ENCODE measurements at regions not wholly inside any gene's neighbourhood (a gene's known extent, or its start where the extent isn't known, plus 50 kb on each side); places are given as distances from the start of the nearest gene placed in this dataset.

DNA sequence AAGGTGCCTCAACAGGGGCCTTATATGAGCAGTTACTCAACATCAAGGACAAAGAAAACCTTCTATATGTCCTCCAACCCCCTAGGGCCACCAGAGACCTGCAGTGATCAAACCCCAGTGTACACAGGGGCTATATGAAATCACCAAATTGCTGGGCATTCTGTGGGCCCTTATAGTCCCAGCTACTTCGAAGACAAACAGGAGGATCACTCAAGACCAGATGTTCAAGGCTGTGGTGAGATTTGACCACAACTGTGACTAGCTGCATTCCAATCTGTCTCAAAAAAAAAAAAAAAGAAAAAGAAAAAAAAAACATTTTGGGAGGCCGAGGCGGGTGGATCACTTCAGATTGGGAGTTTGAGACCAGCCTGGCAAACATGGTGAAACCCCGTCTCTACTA lies 51.0 kb upstream of the PRB2 start:
- Histone ChIP-seq H3K4me3 (ENCODE audit: low read length) (no peak overlapping the region), H3K36me3 (ENCODE audit: control insufficient read depth, insufficient read depth, low read length) (no peaks in the 10 kb centered on the region), H3K9me3 (ENCODE audit: control insufficient read depth, insufficient read depth, low read length) (no peaks in the 10 kb centered on the region), H3K27me3 (ENCODE audit: control insufficient read depth, insufficient read depth, low read length) (no peaks in the 10 kb centered on the region; the same call in 1 of the 2 replicates), H3K4me1 (ENCODE audit: control insufficient read depth, insufficient read depth, low read length) (no peaks in the 10 kb centered on the region), H3K27ac (ENCODE audit: low read length) (no peak overlapping the region)
- DNase-seq (ENCODE audit: low read depth, low spot score): no peak
- no CpG with 5 or more reads among the region's 4 CpGs for WGBS (ENCODE audit: insufficient coverage, insufficient read length)

DNA sequence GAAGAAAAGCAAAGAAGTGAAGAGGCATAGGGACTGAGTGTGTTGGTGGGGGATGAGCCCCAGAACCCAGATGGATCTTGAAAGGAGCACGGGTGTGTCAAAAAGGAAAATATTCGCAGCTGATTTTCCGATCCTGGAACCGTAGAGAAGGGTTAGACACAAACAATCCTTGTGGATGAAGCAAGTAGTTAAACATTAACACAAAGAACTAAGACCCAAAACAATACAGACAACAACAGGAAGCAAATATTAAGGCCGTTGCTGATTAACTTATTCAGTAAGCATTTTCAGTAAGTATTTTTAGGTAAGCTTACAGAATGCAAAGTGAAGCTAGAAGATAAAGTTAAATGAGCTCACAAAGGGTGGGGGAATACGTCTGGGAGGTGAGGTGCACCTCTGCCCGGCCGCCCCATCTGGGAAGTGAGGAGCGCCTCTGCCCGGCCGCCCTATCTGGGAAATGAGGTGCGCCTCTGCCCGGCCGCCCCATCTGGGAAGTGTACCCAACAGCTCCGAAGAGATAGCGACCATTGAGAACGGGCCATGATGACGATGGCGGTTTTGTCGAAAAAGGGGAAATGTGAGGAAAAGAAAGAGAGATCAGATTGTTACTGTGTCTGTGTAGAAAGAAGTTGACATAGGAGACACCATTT lies 62.8 kb upstream of the PRB2 start:
- Histone ChIP-seq H3K4me3 (ENCODE audit: low read length) (no peak overlapping the region), H3K9me3 (ENCODE audit: control insufficient read depth, insufficient read depth, low read length) (no peaks in the 10 kb centered on the region), H3K4me1 (ENCODE audit: control insufficient read depth, insufficient read depth, low read length) (0 out of 2 replicates have a peak, but pooled peaks cover 2% of the 10 kb centered on the region), H3K36me3 (ENCODE audit: control insufficient read depth, insufficient read depth, low read length) (no peaks in the 10 kb centered on the region), H3K27ac (ENCODE audit: low read length) (no peak overlapping the region), H3K27me3 (ENCODE audit: control insufficient read depth, insufficient read depth, low read length) (no peaks in the 10 kb centered on the region)
- no CpG with 5 or more reads among the region's 20 CpGs for WGBS (ENCODE audit: insufficient coverage, insufficient read length)
- no peak for DNase-seq (ENCODE audit: low read depth, low spot score)

DNA sequence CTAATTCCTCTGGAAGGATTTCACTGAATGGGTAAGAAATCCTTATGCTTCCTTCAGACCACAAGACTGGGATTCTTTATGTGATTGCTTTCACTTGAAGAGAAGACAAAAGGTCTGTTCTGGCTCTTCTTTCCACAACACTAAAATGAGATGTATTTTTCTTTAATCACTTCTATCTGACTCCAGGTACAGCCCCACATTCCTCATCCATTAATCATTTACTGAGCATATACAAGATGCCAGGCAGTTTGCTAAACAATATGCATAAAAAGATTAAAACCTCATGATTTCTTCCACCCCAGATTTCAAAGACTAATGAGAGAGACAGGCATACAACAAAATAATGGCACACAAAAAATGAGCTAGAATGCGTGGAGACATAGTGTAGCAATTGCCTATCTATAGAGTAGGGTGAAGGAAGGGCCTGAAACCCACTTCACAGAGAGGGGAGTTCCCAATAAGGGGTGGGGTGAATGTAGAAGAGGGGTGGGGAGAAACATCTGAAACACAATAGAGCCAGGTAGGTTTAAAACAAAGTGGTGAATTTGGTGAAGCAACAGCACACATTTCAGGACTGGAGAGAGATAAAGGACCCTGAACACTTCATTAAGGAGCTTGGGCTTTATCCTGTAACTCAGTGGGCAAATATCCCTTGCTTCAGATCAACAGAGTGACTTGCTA lies 65.1 kb upstream of the PRB2 start:
- H3K4me3 ChIP-seq (ENCODE audit: low read length): no peak overlapping the region
- no peaks in the 10 kb centered on the region for H3K36me3 ChIP-seq (ENCODE audit: control insufficient read depth, insufficient read depth, low read length)
- no CpG with 5 or more reads among the region's 1 CpG for WGBS (ENCODE audit: insufficient coverage, insufficient read length)
- no peaks in the 10 kb centered on the region for H3K9me3 ChIP-seq (ENCODE audit: control insufficient read depth, insufficient read depth, low read length)
- no peaks in the 10 kb centered on the region for H3K27me3 ChIP-seq (ENCODE audit: control insufficient read depth, insufficient read depth, low read length)
- H3K4me1 ChIP-seq (ENCODE audit: control insufficient read depth, insufficient read depth, low read length): 0 out of 2 replicates have a peak, but pooled peaks cover 2% of the 10 kb centered on the region
- no peak overlapping the region for H3K27ac ChIP-seq (ENCODE audit: low read length)
- no peak for DNase-seq (ENCODE audit: low read depth, low spot score)

DNA sequence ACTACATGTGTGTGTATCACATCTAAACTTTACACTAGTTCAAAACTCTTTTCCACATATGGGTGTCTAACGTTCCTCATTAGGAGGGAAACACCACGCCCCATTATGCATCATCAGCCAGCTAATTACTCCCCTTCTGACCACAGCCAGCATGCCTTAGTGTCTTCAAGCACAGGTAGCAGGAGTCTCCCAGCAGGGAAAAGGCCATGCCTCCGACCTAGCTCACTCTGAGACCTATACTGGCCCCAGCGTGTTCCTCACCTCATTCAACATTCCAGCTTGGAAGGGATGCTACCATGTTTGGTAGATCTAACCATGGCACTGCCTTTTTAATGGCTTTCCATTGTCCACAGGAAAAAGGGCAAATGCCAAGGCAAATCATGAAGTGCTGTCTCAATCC lies 66.1 kb upstream of the PRB2 start:
- H3K4me1 ChIP-seq (ENCODE audit: control insufficient read depth, insufficient read depth, low read length): 0 out of 2 replicates have a peak, but pooled peaks cover 2% of the 10 kb centered on the region
- H3K4me3 ChIP-seq (ENCODE audit: low read length): no peak overlapping the region
- no CpG with 5 or more reads among the region's 4 CpGs for WGBS (ENCODE audit: insufficient coverage, insufficient read length)
- DNase-seq (ENCODE audit: low read depth, low spot score): no peak
- no peaks in the 10 kb centered on the region for H3K36me3 ChIP-seq (ENCODE audit: control insufficient read depth, insufficient read depth, low read length)
- H3K27ac ChIP-seq (ENCODE audit: low read length): no peak overlapping the region
- no peaks in the 10 kb centered on the region for H3K27me3 ChIP-seq (ENCODE audit: control insufficient read depth, insufficient read depth, low read length)
- H3K9me3 ChIP-seq (ENCODE audit: control insufficient read depth, insufficient read depth, low read length): no peaks in the 10 kb centered on the region

DNA sequence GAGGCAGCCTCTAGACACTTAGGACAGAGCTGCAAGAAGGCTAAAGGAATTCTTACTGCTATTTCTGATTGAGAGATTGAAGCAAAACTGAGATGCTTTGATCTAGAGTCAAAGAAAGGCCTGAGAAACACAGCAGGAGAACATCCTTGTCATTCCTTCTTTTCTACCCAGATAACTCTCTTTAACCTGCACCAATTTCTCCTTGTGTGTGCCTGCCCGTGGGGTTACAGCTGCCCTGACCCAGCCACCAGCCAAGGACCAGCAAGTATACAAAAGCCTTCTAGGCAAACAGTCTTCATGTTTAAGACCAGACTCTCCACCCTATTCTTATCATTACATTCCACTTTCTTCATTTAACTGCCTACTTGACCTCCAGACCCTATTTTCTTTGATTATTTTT lies 81.7 kb upstream of the PRB2 start:
- DNase-seq (ENCODE audit: low read depth, low spot score): no peak
- Histone ChIP-seq H3K27me3 (ENCODE audit: control insufficient read depth, insufficient read depth, low read length) (no peaks in the 10 kb centered on the region), H3K4me3 (ENCODE audit: low read length) (no peak overlapping the region), H3K9me3 (ENCODE audit: control insufficient read depth, insufficient read depth, low read length) (no peaks in the 10 kb centered on the region), H3K36me3 (ENCODE audit: control insufficient read depth, insufficient read depth, low read length) (no peaks in the 10 kb centered on the region), H3K27ac (ENCODE audit: low read length) (no peak overlapping the region), H3K4me1 (ENCODE audit: control insufficient read depth, insufficient read depth, low read length) (no peaks in the 10 kb centered on the region)
- WGBS (ENCODE audit: insufficient coverage, insufficient read length): no CpG with 5 or more reads among the region's 1 CpG

DNA sequence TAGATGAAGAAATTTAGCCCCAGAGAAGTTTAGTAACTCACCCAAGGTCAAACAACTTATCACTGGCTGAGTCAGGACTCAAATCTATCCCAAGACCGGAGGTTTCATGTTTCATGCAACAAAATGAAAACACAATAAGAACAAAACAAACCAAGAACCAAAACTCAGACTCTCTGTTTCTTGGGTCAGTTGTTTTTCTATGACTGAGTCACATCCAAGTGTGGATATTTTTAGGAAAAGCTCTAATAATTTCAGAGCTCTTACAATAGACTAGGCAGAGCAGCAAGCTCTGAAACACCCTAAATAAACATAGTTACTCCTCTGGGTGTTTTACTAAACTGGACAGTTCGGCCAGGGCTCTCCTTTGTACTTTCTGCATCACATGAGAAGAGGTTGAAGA lies 87.6 kb upstream of the PRB2 start:
- DNase-seq (ENCODE audit: low read depth, low spot score): no peak
- H3K27me3 ChIP-seq (ENCODE audit: control insufficient read depth, insufficient read depth, low read length): no peaks in the 10 kb centered on the region
- no peak overlapping the region for H3K4me3 ChIP-seq (ENCODE audit: low read length)
- H3K27ac ChIP-seq (ENCODE audit: low read length): no peak overlapping the region
- no peaks in the 10 kb centered on the region; the same call in 1 of the 2 replicates for H3K4me1 ChIP-seq (ENCODE audit: control insufficient read depth, insufficient read depth, low read length)
- no peaks in the 10 kb centered on the region for H3K9me3 ChIP-seq (ENCODE audit: control insufficient read depth, insufficient read depth, low read length)
- no CpG with 5 or more reads among the region's 2 CpGs for WGBS (ENCODE audit: insufficient coverage, insufficient read length)
- H3K36me3 ChIP-seq (ENCODE audit: control insufficient read depth, insufficient read depth, low read length): no peaks in the 10 kb centered on the region

DNA sequence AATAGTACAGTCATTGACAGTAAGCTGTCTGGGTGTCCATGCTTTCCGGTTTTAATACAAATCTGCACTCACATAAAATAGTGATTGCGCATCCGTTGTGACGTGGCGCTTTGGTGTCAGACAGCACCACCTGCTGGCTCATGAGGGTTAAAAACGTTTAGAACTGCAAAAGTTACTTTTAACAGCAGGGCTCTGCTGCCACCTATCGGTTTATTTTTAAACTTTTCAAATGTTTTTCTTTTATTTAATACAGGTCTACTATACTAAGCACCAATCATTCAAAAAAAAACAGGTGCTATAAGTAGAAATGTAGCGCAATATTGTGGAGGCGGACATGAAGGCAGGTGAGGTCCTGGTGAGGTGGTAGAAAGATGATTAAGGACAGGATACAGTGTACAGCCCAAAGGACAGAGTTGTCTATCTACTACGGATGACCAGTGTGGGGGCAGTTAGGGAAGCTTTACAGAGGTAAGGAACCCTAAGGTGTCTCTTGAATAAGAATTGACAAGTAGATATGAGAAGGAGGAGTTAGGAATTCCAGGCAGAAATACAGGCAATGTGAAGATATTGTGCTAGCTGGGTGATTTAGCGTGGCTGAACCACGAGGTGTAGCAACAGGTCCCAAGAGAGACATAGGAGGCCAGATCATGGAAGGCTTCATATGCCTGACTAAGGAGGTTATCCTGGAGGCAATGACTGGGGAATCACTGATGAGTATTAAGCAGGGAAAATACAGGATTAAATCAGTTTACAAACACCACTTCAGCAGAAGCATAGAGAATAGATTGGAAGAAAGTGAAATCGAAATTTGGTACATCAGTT lies 91.5 kb upstream of the PRB2 start:
- no peaks in the 10 kb centered on the region for H3K9me3 ChIP-seq (ENCODE audit: control insufficient read depth, insufficient read depth, low read length)
- WGBS (ENCODE audit: insufficient coverage, insufficient read length): no CpG with 5 or more reads among the region's 13 CpGs
- H3K27me3 ChIP-seq (ENCODE audit: control insufficient read depth, insufficient read depth, low read length): no peaks in the 10 kb centered on the region
- no peaks in the 10 kb centered on the region for H3K36me3 ChIP-seq (ENCODE audit: control insufficient read depth, insufficient read depth, low read length)
- no peak overlapping the region for H3K27ac ChIP-seq (ENCODE audit: low read length)
- peak; percentile 58 for DNase-seq (ENCODE audit: low read depth, low spot score)
- H3K4me1 ChIP-seq (ENCODE audit: control insufficient read depth, insufficient read depth, low read length): no peaks in the 10 kb centered on the region; the same call in 1 of the 2 replicates
- H3K4me3 ChIP-seq (ENCODE audit: low read length): no peak overlapping the region

DNA sequence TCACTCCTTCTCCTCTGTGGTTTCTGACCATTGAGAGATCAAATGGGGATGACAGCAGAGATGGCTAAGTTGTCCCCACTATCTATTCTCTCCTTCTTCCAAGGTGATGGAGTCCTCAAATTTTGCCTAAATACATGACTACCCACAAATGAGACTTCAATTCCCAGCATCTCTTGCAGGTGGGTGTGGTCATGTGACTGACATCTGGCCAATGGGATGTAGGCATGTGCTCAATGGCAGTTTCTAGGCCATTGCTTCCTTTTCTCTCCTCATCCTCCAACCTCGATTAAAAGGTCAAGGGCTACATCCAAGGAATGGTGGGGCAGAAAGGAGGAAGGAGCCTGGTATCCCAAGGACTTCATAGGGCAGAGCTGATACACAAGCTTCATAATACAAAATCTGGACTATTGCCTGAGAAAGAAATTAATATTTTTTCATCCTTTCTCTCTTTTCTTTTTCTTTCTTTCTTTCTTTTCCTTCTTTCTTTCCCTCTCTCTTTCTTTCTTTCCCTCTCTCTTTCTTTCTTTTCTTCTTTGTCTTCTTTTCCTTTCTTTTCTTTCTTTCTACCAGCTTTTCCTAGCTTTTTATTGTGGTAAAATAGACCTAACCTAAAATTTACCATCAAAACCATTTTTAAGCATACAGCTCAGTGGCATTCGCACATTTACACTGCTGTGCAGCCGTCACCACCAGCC lies 100.9 kb upstream of the PRB2 start:
- DNase-seq (ENCODE audit: low read depth, low spot score): no peak
- H3K27me3 ChIP-seq (ENCODE audit: control insufficient read depth, insufficient read depth, low read length): peaks cover 3% of the 10 kb centered on the region; the same call in 1 of the 2 replicates
- H3K9me3 ChIP-seq (ENCODE audit: control insufficient read depth, insufficient read depth, low read length): no peaks in the 10 kb centered on the region
- H3K27ac ChIP-seq (ENCODE audit: low read length): no peak overlapping the region
- no CpG with 5 or more reads among the region's 3 CpGs for WGBS (ENCODE audit: insufficient coverage, insufficient read length)
- H3K4me3 ChIP-seq (ENCODE audit: low read length): no peak overlapping the region
- H3K4me1 ChIP-seq (ENCODE audit: control insufficient read depth, insufficient read depth, low read length): peaks cover 4% of the 10 kb centered on the region
- no peaks in the 10 kb centered on the region for H3K36me3 ChIP-seq (ENCODE audit: control insufficient read depth, insufficient read depth, low read length)

DNA sequence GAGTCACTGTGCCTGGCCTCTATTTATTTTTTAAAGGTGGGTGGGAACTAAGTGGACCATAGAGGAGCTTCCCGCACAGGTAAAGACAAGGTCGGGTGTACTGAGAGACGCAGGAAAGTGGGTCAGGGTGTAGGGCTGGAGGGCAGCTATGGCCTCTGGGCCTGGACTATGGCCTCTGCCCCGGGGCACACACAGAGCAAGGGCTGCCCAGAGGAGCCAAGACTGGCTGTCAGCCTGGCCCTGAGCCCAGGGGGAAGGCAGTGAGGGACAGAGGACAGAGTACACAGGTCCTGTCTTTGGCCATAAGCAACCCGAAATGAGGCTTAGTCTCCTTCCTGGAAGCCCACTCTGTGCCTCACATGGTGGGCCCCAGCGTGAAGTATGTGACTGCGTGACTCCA lies 102.1 kb upstream of the PRB2 start:
- no peak overlapping the region for H3K4me3 ChIP-seq (ENCODE audit: low read length)
- peaks cover 3% of the 10 kb centered on the region; the same call in 1 of the 2 replicates for H3K27me3 ChIP-seq (ENCODE audit: control insufficient read depth, insufficient read depth, low read length)
- H3K9me3 ChIP-seq (ENCODE audit: control insufficient read depth, insufficient read depth, low read length): no peaks in the 10 kb centered on the region
- no peak overlapping the region for H3K27ac ChIP-seq (ENCODE audit: low read length)
- no peaks in the 10 kb centered on the region for H3K36me3 ChIP-seq (ENCODE audit: control insufficient read depth, insufficient read depth, low read length)
- peaks cover 4% of the 10 kb centered on the region for H3K4me1 ChIP-seq (ENCODE audit: control insufficient read depth, insufficient read depth, low read length)
- WGBS (ENCODE audit: insufficient coverage, insufficient read length): no CpG with 5 or more reads among the region's 7 CpGs
- no peak for DNase-seq (ENCODE audit: low read depth, low spot score)

DNA sequence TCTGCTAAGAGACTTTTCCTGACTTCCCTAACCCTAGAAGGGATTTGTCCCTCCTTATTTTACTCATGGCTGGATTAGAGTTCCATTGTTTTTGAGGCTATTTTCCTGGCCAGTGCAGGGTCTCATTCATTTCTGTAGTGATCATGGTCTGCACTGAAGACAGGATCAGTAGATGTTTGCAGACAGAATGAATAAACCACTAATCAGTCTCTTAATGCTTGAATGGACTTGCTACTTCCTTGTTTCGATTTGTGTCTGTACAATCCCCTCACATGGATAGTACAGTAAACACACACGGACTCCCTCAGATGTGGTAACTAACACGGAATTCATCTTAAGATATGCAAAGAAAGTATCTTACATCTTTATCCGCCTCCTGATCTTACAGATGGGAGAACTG lies 102.6 kb upstream of the PRB2 start:
- Histone ChIP-seq H3K4me1 (ENCODE audit: control insufficient read depth, insufficient read depth, low read length) (peaks cover 4% of the 10 kb centered on the region), H3K36me3 (ENCODE audit: control insufficient read depth, insufficient read depth, low read length) (no peaks in the 10 kb centered on the region), H3K27me3 (ENCODE audit: control insufficient read depth, insufficient read depth, low read length) (peaks cover 3% of the 10 kb centered on the region; the same call in 1 of the 2 replicates), H3K27ac (ENCODE audit: low read length) (no peak overlapping the region), H3K9me3 (ENCODE audit: control insufficient read depth, insufficient read depth, low read length) (no peaks in the 10 kb centered on the region), H3K4me3 (ENCODE audit: low read length) (no peak overlapping the region)
- DNase-seq (ENCODE audit: low read depth, low spot score): no peak
- no CpG with 5 or more reads among the region's 4 CpGs for WGBS (ENCODE audit: insufficient coverage, insufficient read length)

Measured in iPS DF 6.9 (cell line).